Activated B cell treated with CpG ODN at 0.5 μM for 24 hours (primary cell): ENCODE measurements at regions not wholly inside any gene's neighbourhood (a gene's known extent, or its start where the extent isn't known, plus 50 kb on each side); places are given as distances from the start of the nearest gene placed in this dataset.

Source experiments
- ATAC-seq: fragments of 200-7000 bp; cut with Tn5 transposase; one replicate; pipeline ENCODE4 v1.10.0; 2021; ENCODE audit warnings: low read depth, mild to moderate bottlenecking, moderate library complexity
- CTCF ChIA-PET: fragments of 350-600 bp; sonication (Branson Sonifier 250); formaldehyde crosslinking; loops from one replicate; lab custom pipeline; 2021; ENCODE audit warnings: antibody characterized with exemption; lab: Charles Lee
- POLR2A ChIA-PET: fragments of 350-600 bp; sonication (Branson Sonifier 250); formaldehyde crosslinking; loops from one replicate; lab custom pipeline; 2021; ENCODE audit warnings: antibody characterized with exemption; lab: Charles Lee
- DNase-seq: peaks from one replicate; pipeline ENCODE4 v3.0.0; 2022
- H3K27ac Mint-ChIP-seq: one replicate; pipeline ENCODE4 v1.8.0; 2020; ENCODE audit warnings: mixed read lengths
- H3K27me3 Mint-ChIP-seq: one replicate; pipeline ENCODE4 v1.8.0; 2021; ENCODE audit warnings: mixed read lengths
- H3K36me3 Mint-ChIP-seq: one replicate; pipeline ENCODE4 v1.8.0; 2021; ENCODE audit warnings: low read depth, mixed read lengths
- H3K4me1 Mint-ChIP-seq: one replicate; pipeline ENCODE4 v1.8.0; 2021; ENCODE audit warnings: mixed read lengths
- H3K4me3 Mint-ChIP-seq: one replicate; pipeline ENCODE4 v1.8.0; 2020; ENCODE audit warnings: mild to moderate bottlenecking, mixed read lengths
- H3K9me3 Mint-ChIP-seq: one replicate; pipeline ENCODE4 v1.8.0; 2020; ENCODE audit warnings: mixed read lengths
- intact Hi-C: fragments of 100-400 bp; cut with micrococcal nuclease; formaldehyde crosslinking; loops from one replicate; pipeline ENCODE4 v1.15.1; 2024
- TF ChIP-seq, protein P1 (sequence below): fragments of 200-600 bp; IDR thresholded peaks from one replicate; pipeline ENCODE4 v1.8.0; 2022; ENCODE audit warnings: antibody characterized with exemption, mild to moderate bottlenecking

- DNase-seq: no peak
- TF ChIP-seq, protein P1, sequence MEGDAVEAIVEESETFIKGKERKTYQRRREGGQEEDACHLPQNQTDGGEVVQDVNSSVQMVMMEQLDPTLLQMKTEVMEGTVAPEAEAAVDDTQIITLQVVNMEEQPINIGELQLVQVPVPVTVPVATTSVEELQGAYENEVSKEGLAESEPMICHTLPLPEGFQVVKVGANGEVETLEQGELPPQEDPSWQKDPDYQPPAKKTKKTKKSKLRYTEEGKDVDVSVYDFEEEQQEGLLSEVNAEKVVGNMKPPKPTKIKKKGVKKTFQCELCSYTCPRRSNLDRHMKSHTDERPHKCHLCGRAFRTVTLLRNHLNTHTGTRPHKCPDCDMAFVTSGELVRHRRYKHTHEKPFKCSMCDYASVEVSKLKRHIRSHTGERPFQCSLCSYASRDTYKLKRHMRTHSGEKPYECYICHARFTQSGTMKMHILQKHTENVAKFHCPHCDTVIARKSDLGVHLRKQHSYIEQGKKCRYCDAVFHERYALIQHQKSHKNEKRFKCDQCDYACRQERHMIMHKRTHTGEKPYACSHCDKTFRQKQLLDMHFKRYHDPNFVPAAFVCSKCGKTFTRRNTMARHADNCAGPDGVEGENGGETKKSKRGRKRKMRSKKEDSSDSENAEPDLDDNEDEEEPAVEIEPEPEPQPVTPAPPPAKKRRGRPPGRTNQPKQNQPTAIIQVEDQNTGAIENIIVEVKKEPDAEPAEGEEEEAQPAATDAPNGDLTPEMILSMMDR: no peak
- Mint-ChIP-seq H3K36me3 (no peaks in the 10 kb centered on the region), H3K27ac (no peak overlapping the region), H3K9me3 (peaks cover 4% of the 10 kb centered on the region), H3K4me1 (no peaks in the 10 kb centered on the region), H3K4me3 (no peak overlapping the region), H3K27me3 (no peaks in the 10 kb centered on the region)
- CTCF ChIA-PET: no interaction called here
- POLR2A ChIA-PET: no interaction called here
- no peak for ATAC-seq
- intact Hi-C loops: no loop called here
Measured at GRCh38 chr13:103351035-103351828, 285.0 kb upstream of the SLC10A2 start.

GRCh38 chr13:103350147-103350546 lies 283.9 kb upstream of the SLC10A2 start:
- POLR2A ChIA-PET: no interaction called here
- H3K9me3 Mint-ChIP-seq: peaks cover 4% of the 10 kb centered on the region
- H3K4me3 Mint-ChIP-seq: no peak overlapping the region
- intact Hi-C loops: no loop called here
- CTCF ChIA-PET: no interaction called here
- no peaks in the 10 kb centered on the region for H3K36me3 Mint-ChIP-seq
- ATAC-seq (no peak), DNase-seq (no peak)
- H3K4me1 Mint-ChIP-seq: no peaks in the 10 kb centered on the region
- no peaks in the 10 kb centered on the region for H3K27me3 Mint-ChIP-seq
- H3K27ac Mint-ChIP-seq: no peak overlapping the region
- TF ChIP-seq, protein P1: no peak

- H3K27ac Mint-ChIP-seq: no peak overlapping the region
- no peak for DNase-seq
- CTCF ChIA-PET: no interaction called here
- no peaks in the 10 kb centered on the region for H3K36me3 Mint-ChIP-seq
- no peaks in the 10 kb centered on the region for H3K4me1 Mint-ChIP-seq
- peaks cover 10% of the 10 kb centered on the region for H3K9me3 Mint-ChIP-seq
- ATAC-seq: no peak
- POLR2A ChIA-PET: no interaction called here
- intact Hi-C loops: no loop called here
- TF ChIP-seq, protein P1: no peak
- no peaks in the 10 kb centered on the region for H3K27me3 Mint-ChIP-seq
- no peak overlapping the region for H3K4me3 Mint-ChIP-seq
Measured at GRCh38 chr13:103349211-103349980, 283.2 kb upstream of the SLC10A2 start.

- ChIA-PET POLR2A (no interaction called here), CTCF (no interaction called here)
- no peak overlapping the region for H3K4me3 Mint-ChIP-seq
- no peaks in the 10 kb centered on the region for H3K4me1 Mint-ChIP-seq
- H3K27ac Mint-ChIP-seq: no peak overlapping the region
- DNase-seq (no peak), ATAC-seq (no peak)
- H3K36me3 Mint-ChIP-seq: no peaks in the 10 kb centered on the region
- H3K27me3 Mint-ChIP-seq: no peaks in the 10 kb centered on the region
- intact Hi-C loops: no loop called here
- TF ChIP-seq, protein P1: no peak
- no peaks in the 10 kb centered on the region for H3K9me3 Mint-ChIP-seq
Measured at GRCh38 chr13:103335241-103335640, 269.0 kb upstream of the SLC10A2 start.

- no peaks in the 10 kb centered on the region for H3K36me3 Mint-ChIP-seq
- TF ChIP-seq, protein P1: no peak
- H3K4me3 Mint-ChIP-seq: no peak overlapping the region
- peaks cover 2% of the 10 kb centered on the region for H3K9me3 Mint-ChIP-seq
- ChIA-PET CTCF (no interaction called here), POLR2A (no interaction called here)
- ATAC-seq: no peak
- no peak for DNase-seq
- H3K27ac Mint-ChIP-seq: no peak overlapping the region
- no peaks in the 10 kb centered on the region for H3K27me3 Mint-ChIP-seq
- intact Hi-C loops: no loop called here
- no peaks in the 10 kb centered on the region for H3K4me1 Mint-ChIP-seq
Measured at GRCh38 chr13:103331924-103332323, 265.7 kb upstream of the SLC10A2 start.
